Ishikawa (cell line): ENCODE measurements at regions not wholly inside any gene's neighbourhood (a gene's known extent, or its start where the extent isn't known, plus 50 kb on each side); places are given as distances from the start of the nearest gene placed in this dataset.

Experiments used
- CEBPB ChIP-seq: IDR thresholded peaks from 2 replicates; pipeline ENCODE4 v1.6.1; 2012
- CREB1 ChIP-seq: IDR thresholded peaks from 2 replicates; pipeline ENCODE4 v1.6.1; 2012; ENCODE audit warnings: low read depth
- EGR1 ChIP-seq: IDR thresholded peaks from 2 replicates; pipeline ENCODE4 v1.6.1; 2012
- EP300 ChIP-seq: IDR thresholded peaks from 2 replicates; pipeline ENCODE4 v1.6.1; 2012; ENCODE audit warnings: borderline replicate concordance
- FOXM1 ChIP-seq: IDR thresholded peaks from 2 replicates; pipeline ENCODE4 v1.6.1; 2012; ENCODE audit warnings: low read depth, borderline replicate concordance
- NFIC ChIP-seq: IDR thresholded peaks from 2 replicates; pipeline ENCODE4 v1.6.1; 2012
- RAD21 ChIP-seq: IDR thresholded peaks from 2 replicates; pipeline ENCODE4 v1.6.1; 2012; ENCODE audit warnings: low read depth
- TAF1 ChIP-seq: IDR thresholded peaks from 2 replicates; pipeline ENCODE4 v1.6.1; 2012; ENCODE audit warnings: low read depth, mild to moderate bottlenecking
- TCF12 ChIP-seq: IDR thresholded peaks from 2 replicates; pipeline ENCODE4 v1.6.1; 2012; ENCODE audit warnings: low read depth
- TEAD4 ChIP-seq: IDR thresholded peaks from 2 replicates; pipeline ENCODE4 v1.6.1; 2012
- YY1 ChIP-seq: IDR thresholded peaks from 2 replicates; pipeline ENCODE4 v1.6.1; 2012; ENCODE audit warnings: low read depth
- ZBTB7A ChIP-seq: IDR thresholded peaks from 2 replicates; pipeline ENCODE4 v1.6.1; 2012; ENCODE audit warnings: low read depth
- TF ChIP-seq, protein P1 (sequence below): IDR thresholded peaks from 2 replicates; pipeline ENCODE4 v1.6.1; 2012; ENCODE audit warnings: low read depth, mild to moderate bottlenecking
- TF ChIP-seq, protein P2 (sequence below): IDR thresholded peaks from 2 replicates; pipeline ENCODE4 v1.6.1; 2012
- TF ChIP-seq, protein P3 (sequence below): IDR thresholded peaks from 2 replicates; pipeline ENCODE4 v1.6.1; 2012

DNA sequence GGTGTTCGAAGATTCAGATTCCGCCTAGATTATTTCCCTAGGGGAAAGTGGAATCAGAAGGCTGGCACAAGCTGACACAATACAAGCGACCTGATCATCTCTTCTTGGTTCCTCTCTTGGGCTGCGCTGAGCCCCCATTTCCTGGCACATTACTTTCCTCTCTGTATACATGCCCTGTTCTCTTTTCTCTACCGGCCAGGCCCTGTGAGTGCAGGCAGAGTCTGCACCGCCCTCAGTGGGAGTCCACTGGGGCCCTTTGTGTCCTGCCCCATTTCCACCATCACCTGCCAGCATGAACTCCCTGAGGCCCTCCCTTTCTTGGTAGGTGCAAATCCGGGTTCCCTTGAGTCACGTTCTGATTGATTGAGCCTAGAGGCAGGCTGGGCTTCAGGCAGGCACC lies 287.9 kb downstream of the MSX2 start:
- TF ChIP-seq YY1 (no peak), CREB1 (no peak), TEAD4 (no peak)
- TF ChIP-seq, protein P1, sequence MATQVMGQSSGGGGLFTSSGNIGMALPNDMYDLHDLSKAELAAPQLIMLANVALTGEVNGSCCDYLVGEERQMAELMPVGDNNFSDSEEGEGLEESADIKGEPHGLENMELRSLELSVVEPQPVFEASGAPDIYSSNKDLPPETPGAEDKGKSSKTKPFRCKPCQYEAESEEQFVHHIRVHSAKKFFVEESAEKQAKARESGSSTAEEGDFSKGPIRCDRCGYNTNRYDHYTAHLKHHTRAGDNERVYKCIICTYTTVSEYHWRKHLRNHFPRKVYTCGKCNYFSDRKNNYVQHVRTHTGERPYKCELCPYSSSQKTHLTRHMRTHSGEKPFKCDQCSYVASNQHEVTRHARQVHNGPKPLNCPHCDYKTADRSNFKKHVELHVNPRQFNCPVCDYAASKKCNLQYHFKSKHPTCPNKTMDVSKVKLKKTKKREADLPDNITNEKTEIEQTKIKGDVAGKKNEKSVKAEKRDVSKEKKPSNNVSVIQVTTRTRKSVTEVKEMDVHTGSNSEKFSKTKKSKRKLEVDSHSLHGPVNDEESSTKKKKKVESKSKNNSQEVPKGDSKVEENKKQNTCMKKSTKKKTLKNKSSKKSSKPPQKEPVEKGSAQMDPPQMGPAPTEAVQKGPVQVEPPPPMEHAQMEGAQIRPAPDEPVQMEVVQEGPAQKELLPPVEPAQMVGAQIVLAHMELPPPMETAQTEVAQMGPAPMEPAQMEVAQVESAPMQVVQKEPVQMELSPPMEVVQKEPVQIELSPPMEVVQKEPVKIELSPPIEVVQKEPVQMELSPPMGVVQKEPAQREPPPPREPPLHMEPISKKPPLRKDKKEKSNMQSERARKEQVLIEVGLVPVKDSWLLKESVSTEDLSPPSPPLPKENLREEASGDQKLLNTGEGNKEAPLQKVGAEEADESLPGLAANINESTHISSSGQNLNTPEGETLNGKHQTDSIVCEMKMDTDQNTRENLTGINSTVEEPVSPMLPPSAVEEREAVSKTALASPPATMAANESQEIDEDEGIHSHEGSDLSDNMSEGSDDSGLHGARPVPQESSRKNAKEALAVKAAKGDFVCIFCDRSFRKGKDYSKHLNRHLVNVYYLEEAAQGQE = no peak

GRCh38 chr5:175003531-175003930 lies 279.1 kb downstream of the MSX2 start:
- TF ChIP-seq, protein P2, sequence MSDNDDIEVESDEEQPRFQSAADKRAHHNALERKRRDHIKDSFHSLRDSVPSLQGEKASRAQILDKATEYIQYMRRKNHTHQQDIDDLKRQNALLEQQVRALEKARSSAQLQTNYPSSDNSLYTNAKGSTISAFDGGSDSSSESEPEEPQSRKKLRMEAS = no peak
- no peak for TF ChIP-seq CEBPB
- no peak for TF ChIP-seq TAF1
- no peak for TF ChIP-seq RAD21
- no peak for TF ChIP-seq TCF12
- no peak for TF ChIP-seq YY1

DNA sequence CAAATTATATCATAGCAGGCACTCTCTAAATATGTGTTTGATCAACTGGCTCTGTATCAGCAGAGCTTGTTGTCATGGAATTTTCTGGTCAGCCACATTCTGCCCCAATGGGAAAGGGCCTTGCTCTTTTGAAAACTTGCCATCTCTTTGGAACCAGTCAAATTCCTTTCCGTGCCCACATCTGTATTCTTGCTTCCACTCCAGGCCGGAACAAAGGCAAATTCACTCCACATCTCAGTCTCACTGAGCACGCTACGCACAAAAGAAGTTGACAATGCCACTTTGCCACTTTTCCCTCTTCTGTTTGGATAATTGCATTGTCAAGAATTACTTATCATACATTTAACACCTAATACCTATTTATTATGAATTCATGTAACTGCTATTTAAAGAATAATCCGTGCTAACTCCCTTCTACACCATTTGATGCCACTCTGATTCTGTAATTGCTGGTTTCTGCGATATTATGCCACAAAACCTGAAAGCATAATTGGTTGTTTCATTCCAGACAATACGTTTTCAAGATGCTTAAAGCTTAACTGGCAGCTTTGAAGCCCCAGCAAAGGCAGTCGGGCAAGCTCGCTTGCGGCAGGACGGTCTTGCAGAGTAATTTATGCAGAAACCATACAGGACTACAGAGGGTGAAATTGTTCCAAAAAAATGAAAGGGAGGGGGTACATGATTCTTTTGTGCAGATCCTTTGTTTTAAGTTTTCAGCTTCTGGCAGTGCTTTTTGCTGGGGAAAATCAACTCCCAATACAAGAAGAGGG lies 277.7 kb downstream of the MSX2 start:
- TF ChIP-seq TEAD4 = no peak
- TF ChIP-seq ZBTB7A = no peak
- TF ChIP-seq EP300 = no peak

GRCh38 chr5:175001311-175001710 lies 276.9 kb downstream of the MSX2 start:
- TF ChIP-seq TAF1 (no peak), YY1 (no peak), TEAD4 (no peak), NFIC (no peak), EGR1 (no peak), CEBPB (no peak), RAD21 (no peak), FOXM1 (no peak), CREB1 (no peak), EP300 (no peak)
- TF ChIP-seq, protein P2 = no peak
- TF ChIP-seq, protein P3, sequence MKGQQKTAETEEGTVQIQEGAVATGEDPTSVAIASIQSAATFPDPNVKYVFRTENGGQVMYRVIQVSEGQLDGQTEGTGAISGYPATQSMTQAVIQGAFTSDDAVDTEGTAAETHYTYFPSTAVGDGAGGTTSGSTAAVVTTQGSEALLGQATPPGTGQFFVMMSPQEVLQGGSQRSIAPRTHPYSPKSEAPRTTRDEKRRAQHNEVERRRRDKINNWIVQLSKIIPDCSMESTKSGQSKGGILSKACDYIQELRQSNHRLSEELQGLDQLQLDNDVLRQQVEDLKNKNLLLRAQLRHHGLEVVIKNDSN = no peak

GRCh38 chr5:174999581-174999980 lies 275.2 kb downstream of the MSX2 start:
- TF ChIP-seq YY1 (no peak), CREB1 (no peak), ZBTB7A (no peak), CEBPB (no peak), TEAD4 (no peak), NFIC (no peak), EP300 (no peak), TAF1 (no peak), TCF12 (no peak), EGR1 (no peak), RAD21 (no peak), FOXM1 (no peak)
- TF ChIP-seq, protein P3 = no peak
- TF ChIP-seq, protein P2 = no peak
- TF ChIP-seq, protein P1 = no peak

- TF ChIP-seq, protein P2 = no peak
- TF ChIP-seq FOXM1 = no peak
- no peak for TF ChIP-seq YY1
- no peak for TF ChIP-seq CEBPB
- TF ChIP-seq TCF12 = no peak
Measured at GRCh38 chr5:174998131-174998730, 273.8 kb downstream of the MSX2 start.
